ENCODE measurements at regions not wholly inside any gene's neighbourhood (a gene's known extent, or its start where the extent isn't known, plus 50 kb on each side); places are given as distances from the start of the nearest gene placed in this dataset.
"Not testable (repeated sequence)": the region's sequence is repeated elsewhere in the genome, so short reads cannot be mapped to it uniquely, and the experiment has no call there.

DNA sequence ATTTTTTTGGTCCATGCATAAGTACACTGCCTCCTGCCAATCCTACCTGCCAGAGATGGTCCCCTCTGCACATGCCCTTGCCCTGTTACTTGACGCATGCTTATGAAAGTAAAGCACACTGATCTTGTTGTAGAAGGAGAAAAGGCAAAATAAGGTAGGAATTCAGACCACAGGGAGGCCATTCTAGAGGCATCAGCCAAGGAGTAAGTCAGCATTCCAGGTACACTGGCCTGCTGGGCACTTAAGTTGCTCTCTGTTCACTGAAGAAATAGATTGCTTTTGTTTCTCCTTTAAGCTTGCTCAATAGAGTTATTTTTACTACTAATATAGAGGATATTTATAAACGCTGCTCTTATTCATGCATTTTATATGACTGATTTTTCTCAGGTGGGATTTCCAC is 604.4 kb downstream of the TDRD15 start:
- DNase-seq, result no peak

- no peak for DNase-seq
These were observed 606.4 kb downstream of the TDRD15 start for GRCh38 chr2:21730141-21730540.

DNA sequence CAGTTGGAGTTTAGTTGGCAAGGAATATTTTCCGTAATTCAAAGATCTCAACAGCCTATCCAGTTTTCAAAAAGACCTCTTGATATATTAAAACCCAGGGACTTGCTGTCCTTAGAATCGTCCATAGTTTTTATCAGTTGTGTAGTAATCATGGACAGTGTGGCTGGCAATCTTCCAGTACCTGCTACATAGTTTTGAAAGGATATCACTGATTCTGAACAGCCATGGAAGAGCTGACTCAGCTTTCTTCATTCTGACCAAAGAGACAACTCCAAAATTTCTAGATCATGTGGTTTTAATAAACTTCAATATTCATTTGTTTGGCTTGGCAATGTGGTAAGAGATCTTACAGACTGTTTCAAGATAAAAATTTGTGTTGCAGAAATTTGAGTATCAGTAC is 616.7 kb downstream of the TDRD15 start:
- no peak for DNase-seq

- DNase-seq, result no peak
These were observed 622.7 kb downstream of the TDRD15 start for GRCh38 chr2:21746499-21746898.

DNA sequence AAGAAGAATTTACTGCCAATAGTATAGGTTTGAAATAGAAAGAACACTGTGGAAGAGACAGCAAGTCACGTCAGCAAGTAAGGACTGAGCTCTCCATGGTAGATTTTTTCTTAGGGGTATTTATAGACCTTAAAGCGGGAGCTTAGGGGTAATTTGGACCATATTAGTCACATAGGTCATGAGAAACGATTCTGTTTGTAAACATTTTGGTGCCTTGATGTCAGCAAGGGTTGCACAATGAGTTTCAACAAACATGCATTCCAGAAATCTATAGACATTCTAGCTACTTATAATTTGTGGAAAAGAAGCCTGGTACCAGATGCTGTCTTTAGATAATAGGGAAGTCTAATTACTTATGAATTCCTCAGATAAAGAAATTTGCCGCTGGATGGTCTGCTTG is 624.7 kb downstream of the TDRD15 start:
- no peak for DNase-seq

DNA sequence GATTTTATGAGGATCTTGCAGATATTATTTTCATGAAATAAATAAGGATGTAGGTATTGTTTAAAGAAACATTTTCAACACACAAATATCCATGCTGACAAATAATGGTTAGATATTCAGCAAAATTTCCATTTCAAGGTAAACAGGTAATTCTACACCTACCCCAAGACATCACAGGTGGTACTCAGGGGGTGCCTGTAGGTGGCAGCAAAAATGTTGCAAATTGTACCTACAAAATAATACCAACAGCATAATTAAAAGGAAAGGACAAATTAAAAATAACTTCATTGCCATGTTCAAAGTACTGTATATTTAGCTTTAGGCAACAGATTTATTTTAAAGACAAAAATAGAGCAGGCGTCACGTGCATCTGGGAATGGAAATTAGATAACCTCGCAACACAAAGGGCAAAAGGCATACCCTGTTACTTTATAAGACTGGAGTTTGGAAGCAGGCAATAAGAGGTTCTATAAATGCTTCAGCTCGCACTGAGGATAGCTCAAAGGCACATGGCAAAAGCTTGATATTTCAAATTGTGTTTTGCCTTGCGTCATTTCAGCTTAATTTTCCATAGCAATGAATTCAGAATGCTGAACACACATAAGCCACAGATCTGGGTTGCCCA is 630.5 kb downstream of the TDRD15 start:
- no peak for DNase-seq

- no peak for DNase-seq
These were observed 634.1 kb downstream of the TDRD15 start for GRCh38 chr2:21757805-21758430.

GRCh38 chr2:21759819-21760218 is 636.1 kb downstream of the TDRD15 start:
- DNase-seq, result no peak

DNA sequence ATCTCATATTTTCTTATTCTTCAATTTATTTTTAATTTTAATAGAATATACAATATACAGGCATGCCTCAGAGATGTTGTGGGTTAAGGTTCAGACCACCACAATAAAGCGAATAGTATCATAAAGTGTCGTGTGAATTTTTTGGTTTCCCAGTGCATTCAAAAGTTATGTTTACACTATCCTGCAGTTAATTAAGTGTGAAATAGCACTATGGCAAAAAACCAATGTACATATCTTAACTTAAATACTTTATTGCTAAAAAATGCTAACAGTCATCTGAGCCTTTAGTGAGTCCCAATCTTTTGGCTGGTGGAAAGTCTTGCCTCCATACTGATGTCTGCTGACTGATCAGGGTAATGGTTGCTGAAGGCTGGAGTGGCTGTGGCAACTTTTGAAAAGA is 637.6 kb downstream of the TDRD15 start:
- DNase-seq, result no peak

GRCh38 chr2:21763501-21763900 is 639.7 kb downstream of the TDRD15 start:
- no peak for DNase-seq

- DNase-seq, result no peak
These were observed 647.0 kb downstream of the TDRD15 start for GRCh38 chr2:21770787-21771186.

GRCh38 chr2:21772624-21773023 is 648.9 kb downstream of the TDRD15 start:
- no peak for DNase-seq

GRCh38 chr2:21773168-21773567 is 649.4 kb downstream of the TDRD15 start:
- DNase-seq, result no peak

GRCh38 chr2:21774691-21775368 is 651.1 kb downstream of the TDRD15 start:
- DNase-seq, result no peak

DNA sequence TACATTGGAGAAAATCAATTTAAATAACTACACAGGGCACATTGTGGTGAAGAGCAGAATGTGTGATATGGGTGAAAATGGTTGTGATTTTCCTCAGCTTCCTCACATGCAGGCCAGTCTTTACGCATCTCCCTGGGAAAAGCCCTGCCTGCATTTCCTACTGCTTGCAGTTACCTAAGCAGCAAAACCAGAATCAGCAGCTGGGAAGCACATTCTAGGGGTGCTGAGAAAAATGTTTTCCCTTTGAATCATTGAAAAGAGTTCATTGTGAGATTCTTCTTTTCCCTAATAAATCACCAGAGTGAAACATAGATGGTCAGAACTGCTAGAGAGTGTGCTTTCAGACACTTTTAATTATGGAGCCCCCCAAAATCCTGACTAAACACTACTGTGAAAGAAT is 656.0 kb downstream of the TDRD15 start:
- no peak for DNase-seq

DNA sequence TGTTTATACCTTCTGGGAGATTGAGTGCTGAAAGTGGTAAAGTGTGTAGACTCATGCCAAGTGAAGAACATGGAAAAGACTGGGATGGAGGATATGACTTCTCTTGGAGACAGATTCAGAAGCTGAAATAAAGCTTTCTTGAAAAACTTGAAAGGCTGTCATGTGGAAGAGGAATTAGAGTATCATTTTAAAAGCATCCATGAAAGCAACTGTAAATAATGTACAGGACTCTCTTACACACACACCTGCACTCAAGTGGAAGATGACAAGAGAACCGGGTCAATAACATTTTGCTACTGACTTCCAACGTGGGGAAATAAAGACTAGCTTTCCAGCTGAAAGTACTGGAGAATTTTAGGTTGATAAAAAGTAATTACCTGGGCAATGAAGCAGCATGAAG is 658.2 kb downstream of the TDRD15 start:
- DNase-seq, result no peak

GRCh38 chr2:21782866-21783265 is 659.1 kb downstream of the TDRD15 start:
- DNase-seq, result no peak

- no peak for DNase-seq
These were observed 664.2 kb downstream of the TDRD15 start for GRCh38 chr2:21787941-21788340.

- not testable (repeated sequence) for DNase-seq
These were observed 666.5 kb downstream of the TDRD15 start for GRCh38 chr2:21790311-21790710.

DNA sequence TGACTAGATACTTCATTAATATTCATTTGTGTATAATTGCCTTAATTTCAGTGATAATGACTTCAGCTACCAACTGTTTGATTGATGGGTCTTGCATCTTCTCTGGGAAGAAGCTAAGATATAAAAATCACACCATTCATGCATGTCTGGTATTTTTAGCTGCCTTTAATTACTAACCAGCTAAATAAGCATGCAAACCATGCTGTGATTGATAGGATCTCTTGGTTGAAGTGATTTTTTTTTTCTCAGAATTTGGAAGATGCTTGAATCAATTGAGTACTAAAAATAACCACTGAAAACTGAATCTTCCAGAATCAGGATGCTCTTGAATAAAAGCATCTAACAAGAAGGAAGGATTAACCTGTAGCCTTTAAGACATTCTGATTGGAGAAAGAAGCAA is 668.8 kb downstream of the TDRD15 start:
- no peak for DNase-seq

DNA sequence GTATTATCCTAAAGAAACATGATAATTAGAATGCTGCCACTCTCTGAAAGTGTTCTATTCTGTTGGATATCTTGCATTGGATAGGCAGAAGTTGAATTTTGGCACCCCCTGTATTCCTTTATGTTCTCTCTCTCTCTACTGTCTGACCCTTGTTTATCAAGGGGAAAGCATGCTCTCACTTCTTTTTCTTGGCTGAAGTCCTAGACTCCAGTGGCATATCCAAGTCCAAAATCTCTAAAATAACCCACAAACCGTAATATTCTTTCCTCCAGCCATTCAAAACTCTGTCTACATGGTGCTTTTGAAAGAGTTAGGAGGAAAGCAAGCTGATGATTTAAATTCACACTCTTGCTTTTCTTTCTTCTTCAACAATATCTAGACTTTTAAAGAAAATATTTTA is 669.7 kb downstream of the TDRD15 start:
- no peak for DNase-seq

DNA sequence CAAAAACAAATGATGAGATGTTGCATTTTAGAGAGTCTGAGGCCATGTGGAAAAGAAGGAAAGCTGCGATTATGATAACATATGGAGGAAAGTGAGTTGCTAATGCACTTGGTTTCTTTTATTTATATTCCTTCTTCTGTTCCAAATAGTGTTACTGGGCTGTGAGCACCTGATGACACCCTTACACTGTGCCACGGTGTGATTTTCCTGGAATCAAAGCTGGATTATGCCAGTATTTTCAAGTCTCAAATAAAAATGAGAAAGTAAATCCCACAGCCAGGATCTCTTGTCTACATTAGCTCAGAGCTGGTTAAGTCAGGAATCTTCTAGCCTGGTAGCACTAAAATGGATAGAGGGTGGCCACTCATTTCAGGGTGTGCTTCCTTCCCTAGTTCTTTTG is 670.8 kb downstream of the TDRD15 start:
- DNase-seq, result no peak

- no peak for DNase-seq
These were observed 676.6 kb downstream of the TDRD15 start for GRCh38 chr2:21800356-21800755.

DNA sequence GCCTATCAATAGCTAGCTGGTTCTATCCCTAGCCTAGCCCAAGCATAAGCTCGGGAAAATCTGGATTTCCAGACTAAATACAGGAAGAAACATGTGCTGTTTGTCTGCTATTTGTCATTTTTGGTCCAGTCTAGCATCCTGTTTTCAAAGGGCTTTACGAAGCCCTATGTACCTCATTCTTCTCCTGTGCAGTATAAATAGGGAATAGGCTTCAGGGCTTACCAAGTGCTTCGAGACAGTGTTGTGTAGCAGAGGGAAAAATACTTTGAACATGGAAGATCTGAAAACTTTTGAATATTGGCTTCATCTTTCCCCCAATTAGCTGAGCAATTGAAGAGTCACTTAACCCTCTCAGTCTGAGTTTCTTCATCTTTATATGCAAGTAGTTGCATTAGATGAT is 679.8 kb downstream of the TDRD15 start:
- no peak for DNase-seq

GRCh38 chr2:21804151-21804550 is 680.4 kb downstream of the TDRD15 start:
- DNase-seq, result no peak
